ENCODE measurements at regions not wholly inside any gene's neighbourhood (a gene's known extent, or its start where the extent isn't known, plus 50 kb on each side); places are given as distances from the start of the nearest gene placed in this dataset.

- TF ChIP-seq CTCF (conservative IDR thresholded peaks at IDR 0.05; ENCODE audit: low read length), result no peak
- no peak for TF ChIP-seq EZH2phosphoT487 (IDR thresholded peaks at IDR 0.05; ENCODE audit: borderline replicate concordance, low read depth, low read length)
Measured at GRCh38 chr2:13558368-13558767, 841.6 kb downstream of the TRIB2 start.
